ENCODE measurements at regions not wholly inside any gene's neighbourhood (a gene's known extent, or its start where the extent isn't known, plus 50 kb on each side); places are given as distances from the start of the nearest gene placed in this dataset.

DNA sequence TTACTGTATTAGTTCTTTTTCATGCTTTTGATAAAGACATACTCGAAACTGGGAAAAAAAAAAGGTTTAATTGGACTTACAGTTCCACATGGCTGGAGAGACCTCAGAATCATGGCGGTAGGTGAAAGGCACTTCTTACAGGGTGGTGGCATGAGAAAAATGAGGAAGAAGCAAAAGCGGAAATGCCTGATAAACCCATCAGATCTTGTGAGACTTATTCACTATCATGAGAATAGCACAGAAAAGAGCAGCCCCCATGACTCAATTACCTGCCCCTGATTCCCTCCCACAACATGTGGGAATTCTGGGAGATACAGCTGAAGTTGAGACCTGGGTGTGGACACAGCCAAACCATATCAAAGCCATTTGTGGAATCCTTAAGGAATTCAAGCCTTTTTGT is 1238.9 kb downstream of the ADGRL3 start:
- no peak overlapping the region for H2AFZ ChIP-seq (ENCODE audit: low read length)
- H2AK5ac ChIP-seq (ENCODE audit: insufficient read length, low read length): no peak overlapping the region
- H4K91ac ChIP-seq (ENCODE audit: insufficient read length, low read depth, low read length): no peak overlapping the region
- Mint-ChIP-seq H3K27me3 (ENCODE audit: low read depth) (no peaks in the 10 kb centered on the region), H3K36me3 (ENCODE audit: insufficient read depth in 1 of 3, low read depth in 3 of 3) (peaks cover 14 to 36% (median 20%) of the 10 kb centered on the region in 3 experiments), H3K4me1 (no peaks in the 10 kb centered on the region), H3K4me3 (no peak overlapping the region), H3K27ac (no peak overlapping the region), H3K9me3 (peaks cover 36 to 39% of the 10 kb centered on the region in 2 experiments)
- H3K79me1 ChIP-seq (ENCODE audit: insufficient read depth, low read depth, low read length, poor library complexity, severe bottlenecking): no peaks in the 10 kb centered on the region
- no peaks in the 10 kb centered on the region for H4K20me1 ChIP-seq (ENCODE audit: control insufficient read depth, insufficient read depth, insufficient read length)
- H3K4me1 ChIP-seq (ENCODE audit: insufficient read depth, low read length): no peaks in the 10 kb centered on the region
- WGBS (ENCODE audit: extremely low coverage, insufficient read length, low lambda C conversion rate): no CpG with 5 or more reads among the region's 3 CpGs
- H3K23me2 ChIP-seq (ENCODE audit: insufficient read length, low read depth, low read length, poor library complexity, severe bottlenecking): no peaks in the 10 kb centered on the region
- no peaks in the 10 kb centered on the region for H3K79me2 ChIP-seq (ENCODE audit: insufficient read depth, low read length)
- TF ChIP-seq, protein P1, sequence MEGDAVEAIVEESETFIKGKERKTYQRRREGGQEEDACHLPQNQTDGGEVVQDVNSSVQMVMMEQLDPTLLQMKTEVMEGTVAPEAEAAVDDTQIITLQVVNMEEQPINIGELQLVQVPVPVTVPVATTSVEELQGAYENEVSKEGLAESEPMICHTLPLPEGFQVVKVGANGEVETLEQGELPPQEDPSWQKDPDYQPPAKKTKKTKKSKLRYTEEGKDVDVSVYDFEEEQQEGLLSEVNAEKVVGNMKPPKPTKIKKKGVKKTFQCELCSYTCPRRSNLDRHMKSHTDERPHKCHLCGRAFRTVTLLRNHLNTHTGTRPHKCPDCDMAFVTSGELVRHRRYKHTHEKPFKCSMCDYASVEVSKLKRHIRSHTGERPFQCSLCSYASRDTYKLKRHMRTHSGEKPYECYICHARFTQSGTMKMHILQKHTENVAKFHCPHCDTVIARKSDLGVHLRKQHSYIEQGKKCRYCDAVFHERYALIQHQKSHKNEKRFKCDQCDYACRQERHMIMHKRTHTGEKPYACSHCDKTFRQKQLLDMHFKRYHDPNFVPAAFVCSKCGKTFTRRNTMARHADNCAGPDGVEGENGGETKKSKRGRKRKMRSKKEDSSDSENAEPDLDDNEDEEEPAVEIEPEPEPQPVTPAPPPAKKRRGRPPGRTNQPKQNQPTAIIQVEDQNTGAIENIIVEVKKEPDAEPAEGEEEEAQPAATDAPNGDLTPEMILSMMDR (conservative IDR thresholded peaks at IDR 0.05): no peak
- no peaks in the 10 kb centered on the region for H3K27me3 ChIP-seq (ENCODE audit: insufficient read depth, low read length)
- H2BK12ac ChIP-seq (ENCODE audit: insufficient read length, low read depth, low read length): no peak overlapping the region
- no peak overlapping the region for H3K18ac ChIP-seq (ENCODE audit: insufficient read length, low read depth, low read length)
- no peak overlapping the region for H3K27ac ChIP-seq (ENCODE audit: insufficient read length, low read depth, low read length)
- H3K9me3 ChIP-seq (ENCODE audit: control insufficient read depth, low read depth, low read length): no peaks in the 10 kb centered on the region
- H2BK20ac ChIP-seq (ENCODE audit: low read depth, low read length, poor library complexity, severe bottlenecking): no peak overlapping the region
- no peak overlapping the region for H3K4me2 ChIP-seq (ENCODE audit: insufficient read depth, insufficient read length, low read length)
- H3T11ph ChIP-seq (ENCODE audit: low read length): no peak overlapping the region
- no peak overlapping the region for H3K9ac ChIP-seq (ENCODE audit: extremely low read depth, insufficient read length, low read length)
- H2BK15ac ChIP-seq (ENCODE audit: low read depth, low read length): no peak overlapping the region
- no peak overlapping the region for H2BK5ac ChIP-seq (ENCODE audit: insufficient read length, low read length)
- no peak for DNase-seq
- no peak overlapping the region for H2BK120ac ChIP-seq (ENCODE audit: low read depth, low read length, poor library complexity, severe bottlenecking)
- H3K23ac ChIP-seq (ENCODE audit: insufficient read length, low read depth, low read length): no peak overlapping the region
- no peak overlapping the region for H3K14ac ChIP-seq (ENCODE audit: insufficient read depth, low read length)
- H3K56ac ChIP-seq (ENCODE audit: insufficient read length, low read depth, low read length): no peak overlapping the region
- H3K4ac ChIP-seq (ENCODE audit: low read depth, low read length): no peak overlapping the region
- no peak overlapping the region for H4K5ac ChIP-seq (ENCODE audit: insufficient read length, low read depth, low read length)
- no peak overlapping the region for H4K8ac ChIP-seq (replicated peaks; ENCODE audit: insufficient read length, low read depth, low read length)

Data from H9 (cell line).